ENCODE measurements at regions not wholly inside any gene's neighbourhood (a gene's known extent, or its start where the extent isn't known, plus 50 kb on each side); places are given as distances from the start of the nearest gene placed in this dataset.

GRCh38 chr10:63717027-63717715 lies 196.0 kb downstream of the REEP3 start:
- no peak for TF ChIP-seq CTCF (IDR thresholded peaks at IDR 0.05; ENCODE audit: borderline replicate concordance, insufficient read depth, low read depth, low read length)
- H3K4me3 ChIP-seq (ENCODE audit: low read depth, low read length) = no peak overlapping the region

DNA sequence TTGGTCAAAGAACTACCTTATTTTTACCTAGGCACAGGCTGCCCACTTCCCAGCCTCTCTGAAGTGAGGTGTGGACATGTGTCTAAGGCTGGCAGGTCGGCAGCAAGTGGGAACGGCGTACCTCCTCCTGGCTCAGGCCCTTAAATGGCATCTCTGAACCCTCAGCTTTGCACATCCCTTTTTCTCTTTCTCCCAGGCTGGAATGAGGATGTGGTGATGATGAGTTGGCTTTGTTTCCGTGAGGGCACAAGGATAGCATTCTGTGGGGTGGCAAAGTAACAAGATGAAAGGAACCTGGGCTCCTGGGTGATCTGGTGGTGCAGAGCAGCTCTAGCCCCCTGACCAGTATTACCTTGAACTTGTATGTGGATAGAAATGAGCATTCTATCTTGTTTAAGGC lies 196.8 kb downstream of the REEP3 start:
- TF ChIP-seq CTCF (IDR thresholded peaks at IDR 0.05; ENCODE audit: borderline replicate concordance, insufficient read depth, low read depth, low read length) = no peak
- no peak overlapping the region for H3K4me3 ChIP-seq (ENCODE audit: low read depth, low read length)

- no peak for TF ChIP-seq CTCF (IDR thresholded peaks at IDR 0.05; ENCODE audit: borderline replicate concordance, insufficient read depth, low read depth, low read length)
- H3K4me3 ChIP-seq (ENCODE audit: low read depth, low read length) = no peak overlapping the region
Measured at GRCh38 chr10:63718421-63718820, 197.2 kb downstream of the REEP3 start.

GRCh38 chr10:63719226-63719856 lies 198.1 kb downstream of the REEP3 start:
- no peak overlapping the region for H3K4me3 ChIP-seq (ENCODE audit: low read depth, low read length)
- no peak for TF ChIP-seq CTCF (IDR thresholded peaks at IDR 0.05; ENCODE audit: borderline replicate concordance, insufficient read depth, low read depth, low read length)

- H3K4me3 ChIP-seq (ENCODE audit: low read depth, low read length) = no peak overlapping the region
- peak; percentile 69 for TF ChIP-seq CTCF (IDR thresholded peaks at IDR 0.05; ENCODE audit: borderline replicate concordance, insufficient read depth, low read depth, low read length)
Measured at GRCh38 chr10:63720072-63720537, 198.9 kb downstream of the REEP3 start.

- no peak overlapping the region for H3K4me3 ChIP-seq (ENCODE audit: low read depth, low read length)
- TF ChIP-seq CTCF (IDR thresholded peaks at IDR 0.05; ENCODE audit: borderline replicate concordance, insufficient read depth, low read depth, low read length) = no peak
Measured at GRCh38 chr10:63720676-63721075, 199.5 kb downstream of the REEP3 start.

DNA sequence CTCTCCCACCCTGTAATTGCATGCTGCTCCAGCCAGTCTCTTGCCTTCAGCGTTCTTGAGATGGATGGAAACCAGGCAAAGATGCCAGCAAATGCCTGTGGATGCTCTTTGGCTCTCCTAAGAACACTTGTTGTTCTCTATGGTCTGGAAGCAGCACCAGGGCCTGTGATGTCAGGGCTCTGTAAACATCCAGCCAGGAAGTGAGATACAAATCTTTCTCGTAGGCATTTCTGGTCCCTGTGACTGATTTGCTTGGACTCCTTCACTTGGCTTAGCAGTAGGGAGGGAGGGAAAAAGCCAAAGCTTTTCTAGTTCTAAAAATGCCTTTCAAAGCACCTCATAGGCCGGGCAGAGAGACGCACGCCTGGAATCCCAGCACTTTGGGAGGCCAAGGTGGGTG lies 201.3 kb downstream of the REEP3 start:
- no peak for TF ChIP-seq CTCF (IDR thresholded peaks at IDR 0.05; ENCODE audit: borderline replicate concordance, insufficient read depth, low read depth, low read length)

More for the DNA sequence above, 201.3 kb downstream of the REEP3 start:
- no peak overlapping the region for H3K4me3 ChIP-seq (ENCODE audit: low read depth, low read length)

Data from GM12875 (cell line).